SK-N-SH treated with all-trans-retinoic acid at 6 μM for 48 hours (cell line): ENCODE measurements at regions not wholly inside any gene's neighbourhood (a gene's known extent, or its start where the extent isn't known, plus 50 kb on each side); places are given as distances from the start of the nearest gene placed in this dataset.

Source experiments
- ATAC-seq: fragments of 200-7000 bp; cut with Tn5 transposase; 3 replicates; pipeline ENCODE4 v1.9.1; 2020; ENCODE audit warnings: mild to moderate bottlenecking, moderate library complexity
- BACH2 ChIP-seq: fragments of 250-450 bp; sonication (Bioruptor Pico); IDR thresholded peaks from 2 replicates; pipeline ENCODE4 v1.9.0; 2021; ENCODE audit warnings: mild to moderate bottlenecking, borderline replicate concordance
- CSDC2 ChIP-seq: fragments of 250-450 bp; sonication (Bioruptor Pico); IDR thresholded peaks from 2 replicates; pipeline ENCODE4 v1.5.0; 2020; ENCODE audit warnings: mild to moderate bottlenecking, moderate library complexity
- CSRNP3 ChIP-seq: fragments of 250-450 bp; sonication (Bioruptor Pico); IDR thresholded peaks from 2 replicates; pipeline ENCODE4 v1.5.1; 2021; ENCODE audit warnings: mild to moderate bottlenecking, moderate library complexity
- ESRRG ChIP-seq: fragments of 250-450 bp; sonication (Bioruptor Pico); IDR thresholded peaks from 2 replicates; pipeline ENCODE4 v1.6.1; 2021; ENCODE audit warnings: mild to moderate bottlenecking
- GLIS3 ChIP-seq: fragments of 250-450 bp; sonication (Bioruptor Pico); IDR thresholded peaks from 2 replicates; pipeline ENCODE4 v1.5.0; 2020; ENCODE audit warnings: mild to moderate bottlenecking, moderate library complexity
- ISL1 ChIP-seq: fragments of 250-450 bp; sonication (Bioruptor Pico); IDR thresholded peaks from 2 replicates; pipeline ENCODE4 v2.1.2; 2022; ENCODE audit warnings: mild to moderate bottlenecking, moderate library complexity
- OSR1 ChIP-seq: fragments of 250-450 bp; sonication (Bioruptor Pico); IDR thresholded peaks from 2 replicates; pipeline ENCODE4 v1.8.0; 2022; ENCODE audit warnings: moderate library complexity, mild to moderate bottlenecking, inconsistent platforms
- PPARA ChIP-seq: fragments of 250-450 bp; sonication (Bioruptor Pico); IDR thresholded peaks from 2 replicates; pipeline ENCODE4 v1.5.0; 2020; ENCODE audit warnings: mild to moderate bottlenecking, borderline replicate concordance
- RARB ChIP-seq: fragments of 250-450 bp; sonication (Bioruptor Pico); IDR thresholded peaks from 2 replicates; pipeline ENCODE4 v1.8.0; 2021; ENCODE audit warnings: mild to moderate bottlenecking, moderate library complexity
- TOX ChIP-seq: fragments of 250-450 bp; sonication (Bioruptor Pico); IDR thresholded peaks from 2 replicates; pipeline ENCODE4 v1.8.0; 2021; ENCODE audit warnings: mild to moderate bottlenecking, moderate library complexity, borderline replicate concordance
- TSHZ2 ChIP-seq: fragments of 250-450 bp; sonication (Bioruptor Pico); IDR thresholded peaks from 2 replicates; pipeline ENCODE4 v1.5.0; 2020; ENCODE audit warnings: mild to moderate bottlenecking, moderate library complexity
- ZC3H10 ChIP-seq: fragments of 250-450 bp; sonication (Bioruptor Pico); IDR thresholded peaks from 2 replicates; pipeline ENCODE4 v1.5.1; 2021; ENCODE audit warnings: mild to moderate bottlenecking, moderate library complexity
- ZFP3 ChIP-seq: fragments of 250-450 bp; sonication (Bioruptor Pico); IDR thresholded peaks from 2 replicates; pipeline ENCODE4 v1.5.0; 2020; ENCODE audit warnings: mild to moderate bottlenecking, moderate library complexity
- ZFP30 ChIP-seq: fragments of 450-650 bp; formaldehyde crosslinking; IDR thresholded peaks from 2 replicates; pipeline ENCODE4 v1.5.0; 2022; ENCODE audit warnings: mild to moderate bottlenecking, moderate library complexity
- ZNF70 ChIP-seq: fragments of 450-650 bp; formaldehyde crosslinking; IDR thresholded peaks from 2 replicates; pipeline ENCODE4 v1.5.0; 2020; ENCODE audit warnings: mild to moderate bottlenecking, moderate library complexity
- ZNF8 ChIP-seq: fragments of 450-650 bp; formaldehyde crosslinking; IDR thresholded peaks from 2 replicates; pipeline ENCODE4 v1.5.0; 2020; ENCODE audit warnings: mild to moderate bottlenecking, moderate library complexity
- TF ChIP-seq, protein P1 (sequence below): fragments of 250-450 bp; sonication (Bioruptor Pico); IDR thresholded peaks from 2 replicates; pipeline ENCODE4 v1.5.1; 2020; ENCODE audit warnings: low read depth, mild to moderate bottlenecking, moderate library complexity
- TF ChIP-seq, protein P2 (sequence below): fragments of 250-450 bp; sonication (Bioruptor Pico); IDR thresholded peaks from 2 replicates; pipeline ENCODE4 v1.8.0; 2020; ENCODE audit warnings: mild to moderate bottlenecking, moderate library complexity, borderline replicate concordance
- TF ChIP-seq, protein P3 (sequence below): fragments of 250-450 bp; sonication (Bioruptor Pico); IDR thresholded peaks from 2 replicates; pipeline ENCODE4 v1.8.0; 2021; ENCODE audit warnings: low read depth, mild to moderate bottlenecking, moderate library complexity, borderline replicate concordance

GRCh38 chr15:70530017-70530499 is 233.3 kb downstream of the UACA start:
- ATAC-seq, result no peak
- no peak for TF ChIP-seq BACH2 (CRISPR knock-in tag)
- no peak for TF ChIP-seq PPARA

- ATAC-seq, result no peak
- TF ChIP-seq PPARA (no peak), TOX (CRISPR knock-in tag) (no peak), ZC3H10 (CRISPR knock-in tag) (no peak), ISL1 (CRISPR knock-in tag) (no peak), TSHZ2 (CRISPR knock-in tag) (no peak), ZNF8 (CRISPR knock-in tag) (no peak), ZFP3 (CRISPR knock-in tag) (no peak), OSR1 (no peak), BACH2 (CRISPR knock-in tag) (no peak)
- TF ChIP-seq, protein P1, sequence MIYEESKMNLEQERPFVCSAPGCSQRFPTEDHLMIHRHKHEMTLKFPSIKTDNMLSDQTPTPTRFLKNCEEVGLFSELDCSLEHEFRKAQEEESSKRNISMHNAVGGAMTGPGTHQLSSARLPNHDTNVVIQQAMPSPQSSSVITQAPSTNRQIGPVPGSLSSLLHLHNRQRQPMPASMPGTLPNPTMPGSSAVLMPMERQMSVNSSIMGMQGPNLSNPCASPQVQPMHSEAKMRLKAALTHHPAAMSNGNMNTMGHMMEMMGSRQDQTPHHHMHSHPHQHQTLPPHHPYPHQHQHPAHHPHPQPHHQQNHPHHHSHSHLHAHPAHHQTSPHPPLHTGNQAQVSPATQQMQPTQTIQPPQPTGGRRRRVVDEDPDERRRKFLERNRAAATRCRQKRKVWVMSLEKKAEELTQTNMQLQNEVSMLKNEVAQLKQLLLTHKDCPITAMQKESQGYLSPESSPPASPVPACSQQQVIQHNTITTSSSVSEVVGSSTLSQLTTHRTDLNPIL (CRISPR knock-in tag), result no peak
- TF ChIP-seq, protein P2, sequence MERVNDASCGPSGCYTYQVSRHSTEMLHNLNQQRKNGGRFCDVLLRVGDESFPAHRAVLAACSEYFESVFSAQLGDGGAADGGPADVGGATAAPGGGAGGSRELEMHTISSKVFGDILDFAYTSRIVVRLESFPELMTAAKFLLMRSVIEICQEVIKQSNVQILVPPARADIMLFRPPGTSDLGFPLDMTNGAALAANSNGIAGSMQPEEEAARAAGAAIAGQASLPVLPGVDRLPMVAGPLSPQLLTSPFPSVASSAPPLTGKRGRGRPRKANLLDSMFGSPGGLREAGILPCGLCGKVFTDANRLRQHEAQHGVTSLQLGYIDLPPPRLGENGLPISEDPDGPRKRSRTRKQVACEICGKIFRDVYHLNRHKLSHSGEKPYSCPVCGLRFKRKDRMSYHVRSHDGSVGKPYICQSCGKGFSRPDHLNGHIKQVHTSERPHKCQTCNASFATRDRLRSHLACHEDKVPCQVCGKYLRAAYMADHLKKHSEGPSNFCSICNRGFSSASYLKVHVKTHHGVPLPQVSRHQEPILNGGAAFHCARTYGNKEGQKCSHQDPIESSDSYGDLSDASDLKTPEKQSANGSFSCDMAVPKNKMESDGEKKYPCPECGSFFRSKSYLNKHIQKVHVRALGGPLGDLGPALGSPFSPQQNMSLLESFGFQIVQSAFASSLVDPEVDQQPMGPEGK (CRISPR knock-in tag), result no peak
- TF ChIP-seq, protein P3, sequence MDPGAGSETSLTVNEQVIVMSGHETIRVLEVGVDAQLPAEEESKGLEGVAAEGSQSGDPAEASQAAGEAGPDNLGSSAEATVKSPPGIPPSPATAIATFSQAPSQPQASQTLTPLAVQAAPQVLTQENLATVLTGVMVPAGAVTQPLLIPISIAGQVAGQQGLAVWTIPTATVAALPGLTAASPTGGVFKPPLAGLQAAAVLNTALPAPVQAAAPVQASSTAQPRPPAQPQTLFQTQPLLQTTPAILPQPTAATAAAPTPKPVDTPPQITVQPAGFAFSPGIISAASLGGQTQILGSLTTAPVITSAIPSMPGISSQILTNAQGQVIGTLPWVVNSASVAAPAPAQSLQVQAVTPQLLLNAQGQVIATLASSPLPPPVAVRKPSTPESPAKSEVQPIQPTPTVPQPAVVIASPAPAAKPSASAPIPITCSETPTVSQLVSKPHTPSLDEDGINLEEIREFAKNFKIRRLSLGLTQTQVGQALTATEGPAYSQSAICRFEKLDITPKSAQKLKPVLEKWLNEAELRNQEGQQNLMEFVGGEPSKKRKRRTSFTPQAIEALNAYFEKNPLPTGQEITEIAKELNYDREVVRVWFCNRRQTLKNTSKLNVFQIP (CRISPR knock-in tag), result no peak
Observed at GRCh38 chr15:70528816-70529215, 234.5 kb downstream of the UACA start.

DNA sequence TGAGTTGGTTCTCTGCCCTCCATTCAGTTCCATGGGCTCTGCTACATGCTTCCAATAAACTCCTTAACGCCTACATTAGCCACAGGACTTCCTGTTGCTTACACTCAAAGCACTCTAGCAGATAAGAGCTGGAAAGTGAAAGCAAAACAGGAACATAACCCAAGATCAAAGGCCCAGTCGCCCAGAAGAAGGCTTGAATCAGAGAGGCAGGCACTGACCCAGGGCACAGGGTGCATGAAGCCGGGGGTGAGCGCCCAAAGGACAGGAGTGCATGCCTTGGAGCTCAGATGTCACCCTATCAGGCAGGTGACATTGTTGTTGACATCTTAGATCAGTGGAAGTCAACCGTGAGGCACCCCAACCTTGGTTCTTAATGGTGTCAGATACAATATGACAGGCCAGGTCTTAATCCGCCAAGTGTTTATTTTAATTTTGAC is 235.1 kb downstream of the UACA start:
- no peak for ATAC-seq
- TF ChIP-seq, protein P1 (CRISPR knock-in tag), result no peak
- TF ChIP-seq PPARA (no peak), ESRRG (no peak), ZNF70 (no peak), ZFP30 (CRISPR knock-in tag) (no peak), TOX (CRISPR knock-in tag) (no peak), CSDC2 (CRISPR knock-in tag) (no peak), BACH2 (CRISPR knock-in tag) (no peak), CSRNP3 (no peak)

DNA sequence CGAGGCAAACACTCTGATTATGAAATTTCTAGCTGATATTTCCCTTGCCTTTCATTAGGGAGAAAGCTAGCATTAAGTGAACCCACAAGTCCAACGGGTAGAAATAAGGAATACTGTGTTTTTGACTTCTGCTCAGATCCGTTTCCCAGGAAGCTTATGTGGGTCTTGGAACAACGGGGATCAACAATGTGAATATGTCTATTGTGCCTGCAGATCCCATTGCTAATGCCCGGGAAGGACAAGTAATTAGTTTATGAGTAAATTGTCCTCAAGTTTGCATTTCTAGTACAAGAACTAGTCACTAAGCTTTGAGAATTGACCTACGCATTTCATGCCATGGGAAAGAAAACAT is 236.4 kb downstream of the UACA start:
- ATAC-seq, result peak; percentile 12; the same call in 1 of the 3 replicates
- TF ChIP-seq ISL1 (CRISPR knock-in tag) (no peak), ESRRG (no peak), CSDC2 (CRISPR knock-in tag) (no peak), GLIS3 (CRISPR knock-in tag) (no peak), RARB (CRISPR knock-in tag) (no peak), BACH2 (CRISPR knock-in tag) (no peak), TSHZ2 (CRISPR knock-in tag) (no peak)
- TF ChIP-seq, protein P2 (CRISPR knock-in tag), result no peak
